Liver (tissue), 8 donors: ENCODE measurements at regions not wholly inside any gene's neighbourhood (a gene's known extent, or its start where the extent isn't known, plus 50 kb on each side); places are given as distances from the start of the nearest gene placed in this dataset.

Experiments
- DNase-seq: peaks from one replicate; pipeline ENCODE4 v3.0.0-alpha.2; 2017; ENCODE audit warnings: low spot score
- H3K27ac ChIP-seq, 2 donors: one replicate each; pipeline ENCODE4 v1.7.0; 2013; ENCODE audit warnings: inconsistent platforms in 2 of 2, low read length in 2 of 2, control low read depth in 1 of 2, low read depth in 1 of 2, mild to moderate bottlenecking in 1 of 2
- H3K27me3 ChIP-seq, 4 donors: one replicate each; pipeline versions ENCODE4 v1.6.1 to v1.7.0; 2013; ENCODE audit warnings: low read length in 3 of 4, inconsistent platforms in 1 of 4, mild to moderate bottlenecking in 1 of 4, moderate library complexity in 1 of 4; ENCODE audit not compliant: control insufficient read depth in 4 of 4, insufficient read depth in 4 of 4
- H3K36me3 ChIP-seq, 4 donors: one replicate each; pipeline versions ENCODE4 v1.6.1 to v1.7.0; 2013; ENCODE audit warnings: low read length in 3 of 4, mild to moderate bottlenecking in 3 of 4, low read depth in 1 of 4, moderate library complexity in 1 of 4; ENCODE audit not compliant: control insufficient read depth in 4 of 4, insufficient read depth in 3 of 4
- H3K4me1 ChIP-seq, 4 donors: one replicate each; pipeline versions ENCODE4 v1.6.1 to v1.7.0; 2013; ENCODE audit warnings: low read length in 3 of 4, mild to moderate bottlenecking in 3 of 4, moderate library complexity in 1 of 4; ENCODE audit not compliant: control insufficient read depth in 4 of 4, insufficient read depth in 4 of 4
- H3K4me3 ChIP-seq, 3 donors: one replicate each; pipeline versions ENCODE4 v1.6.1 to v1.7.0; 2013; ENCODE audit warnings: low read length in 3 of 3, control low read depth in 1 of 3, low read depth in 1 of 3, mild to moderate bottlenecking in 1 of 3
- H3K9ac ChIP-seq, 2 donors: one replicate each; pipeline ENCODE4 v1.7.0; 2013; ENCODE audit warnings: low read length in 2 of 2, mild to moderate bottlenecking in 2 of 2, moderate library complexity in 2 of 2, control low read depth in 1 of 2, low read depth in 1 of 2
- H3K9me3 ChIP-seq, 4 donors: one replicate each; pipeline versions ENCODE4 v1.6.1 to v1.7.0; 2013; ENCODE audit warnings: low read length in 3 of 4; ENCODE audit not compliant: control insufficient read depth in 4 of 4
- CTCF ChIP-seq: fragments of 150-350 bp; IDR thresholded peaks from 2 replicates; pipeline ENCODE4 v1.5.1; 2017; ENCODE audit warnings: improper control_type of control experiment, low read depth, low read length; ENCODE audit not compliant: missing input control
- EGR1 ChIP-seq, 2 donors: IDR thresholded peaks; 2 replicates each; pipeline ENCODE4 v1.6.1; 2016 to 2018; ENCODE audit warnings: antibody characterized with exemption in 2 of 2, low read depth in 2 of 2
- FOXA1 ChIP-seq: IDR thresholded peaks from 2 replicates; pipeline ENCODE4 v1.6.1; 2016; ENCODE audit warnings: antibody characterized with exemption
- FOXA2 ChIP-seq: IDR thresholded peaks from 2 replicates; pipeline ENCODE4 v1.6.1; 2016; ENCODE audit warnings: antibody characterized with exemption
- GABPA ChIP-seq, 2 donors: IDR thresholded peaks in 1 of 2; conservative IDR thresholded peaks in 1 of 2; 2 replicates each; pipeline ENCODE4 v1.6.1; 2016; ENCODE audit warnings: antibody characterized with exemption in 2 of 2, mild to moderate bottlenecking in 1 of 2, moderate library complexity in 1 of 2
- HNF4A ChIP-seq, 2 donors: conservative IDR thresholded peaks; 2 replicates each; pipeline ENCODE4 v1.6.1; 2016; ENCODE audit warnings: antibody characterized with exemption in 2 of 2, mild to moderate bottlenecking in 2 of 2
- HNF4G ChIP-seq: IDR thresholded peaks from 2 replicates; pipeline ENCODE4 v1.6.1; 2016; ENCODE audit warnings: antibody characterized with exemption
- JUND ChIP-seq, 2 donors: IDR thresholded peaks; 2 replicates each; pipeline ENCODE4 v1.6.1; 2016; ENCODE audit warnings: antibody characterized with exemption in 2 of 2
- MAX ChIP-seq: IDR thresholded peaks from 2 replicates; pipeline ENCODE4 v1.6.1; 2016; ENCODE audit warnings: antibody characterized with exemption
- NR2F2 ChIP-seq: IDR thresholded peaks from 2 replicates; pipeline ENCODE4 v1.6.1; 2016; ENCODE audit warnings: antibody characterized with exemption
- RAD21 ChIP-seq, 2 donors: IDR thresholded peaks; 2 replicates each; pipeline ENCODE4 v1.6.1; 2016; ENCODE audit warnings: antibody characterized with exemption in 2 of 2, mild to moderate bottlenecking in 2 of 2
- RXRA ChIP-seq, 2 donors: IDR thresholded peaks; 2 replicates each; pipeline ENCODE4 v1.6.1; 2017 to 2018; ENCODE audit warnings: antibody characterized with exemption in 2 of 2, mild to moderate bottlenecking in 1 of 2
- SP1 ChIP-seq: IDR thresholded peaks from 2 replicates; pipeline ENCODE4 v1.6.1; 2018; ENCODE audit warnings: antibody characterized with exemption, mild to moderate bottlenecking
- TAF1 ChIP-seq: conservative IDR thresholded peaks from 2 replicates; pipeline ENCODE4 v1.6.1; 2016; ENCODE audit warnings: antibody characterized with exemption, mild to moderate bottlenecking
- YY1 ChIP-seq: IDR thresholded peaks from 2 replicates; pipeline ENCODE4 v1.6.1; 2016; ENCODE audit warnings: antibody characterized with exemption, mild to moderate bottlenecking
- ZBTB33 ChIP-seq: IDR thresholded peaks from 2 replicates; pipeline ENCODE4 v1.6.1; 2016; ENCODE audit warnings: antibody characterized with exemption
- WGBS: extraction: QIAGEN DNeasy Blood & Tissue Kit; methylation state at CpG from one replicate; pipeline ENCODE4 v1.1.7; 2013; 5-methylcytosine and 5-hydroxymethylcytosine counted together
- TF ChIP-seq, protein P1 (sequence below): IDR thresholded peaks from 2 replicates; pipeline ENCODE4 v1.6.1; 2016; ENCODE audit warnings: antibody characterized with exemption, mild to moderate bottlenecking
- TF ChIP-seq, protein P2 (sequence below): IDR thresholded peaks from 2 replicates; pipeline ENCODE4 v1.6.1; 2016; ENCODE audit warnings: antibody characterized with exemption
- donor health status: healthy.
- donor health status: healthy.
- donor health status: healthy.
- donor health status: healthy.
- donor health status: healthy.

DNA sequence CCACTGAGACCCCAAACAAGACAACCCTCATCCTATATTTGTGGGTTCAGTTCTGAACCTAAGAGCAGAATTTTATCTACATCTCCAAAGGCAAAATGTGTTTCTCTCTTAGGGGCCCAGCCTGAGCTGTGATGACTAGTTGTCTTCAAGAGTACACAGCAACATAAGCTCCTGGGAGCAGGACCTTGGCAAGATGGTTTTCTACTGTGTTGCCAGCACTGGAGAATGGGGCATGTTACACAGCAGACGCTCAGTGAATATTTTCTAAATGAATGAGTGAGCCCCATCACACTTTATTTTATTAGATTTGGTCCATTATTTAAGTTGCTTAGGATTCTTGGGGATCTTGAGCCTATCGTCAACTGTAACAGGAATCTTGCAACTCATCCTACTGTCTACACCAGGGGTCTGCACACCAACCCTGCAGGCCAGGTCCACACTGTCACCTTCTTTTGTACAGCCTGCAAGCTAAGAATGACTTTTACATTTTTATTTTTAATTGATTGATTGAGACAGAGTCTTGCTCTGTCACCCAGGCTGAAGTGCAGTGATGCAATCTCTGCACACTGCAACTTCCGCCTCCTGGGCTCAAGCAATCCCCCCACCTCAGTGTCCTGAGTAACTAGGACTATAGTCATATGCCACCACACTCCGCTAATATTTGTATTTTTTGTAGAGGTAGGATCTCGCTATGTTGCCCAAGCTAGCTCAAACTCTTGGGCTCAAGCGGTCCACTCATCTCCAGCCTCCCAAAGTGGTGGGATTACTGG is 347.1 kb downstream of the FGFR2 start:
- WGBS: 94% methylated on average over 6 of the region's 6 CpGs
- H3K9me3 ChIP-seq: no peaks in the 10 kb centered on the region
- H3K36me3 ChIP-seq: no peaks in the 10 kb centered on the region
- no peaks in the 10 kb centered on the region for H3K27me3 ChIP-seq
- TF ChIP-seq, protein P1, sequence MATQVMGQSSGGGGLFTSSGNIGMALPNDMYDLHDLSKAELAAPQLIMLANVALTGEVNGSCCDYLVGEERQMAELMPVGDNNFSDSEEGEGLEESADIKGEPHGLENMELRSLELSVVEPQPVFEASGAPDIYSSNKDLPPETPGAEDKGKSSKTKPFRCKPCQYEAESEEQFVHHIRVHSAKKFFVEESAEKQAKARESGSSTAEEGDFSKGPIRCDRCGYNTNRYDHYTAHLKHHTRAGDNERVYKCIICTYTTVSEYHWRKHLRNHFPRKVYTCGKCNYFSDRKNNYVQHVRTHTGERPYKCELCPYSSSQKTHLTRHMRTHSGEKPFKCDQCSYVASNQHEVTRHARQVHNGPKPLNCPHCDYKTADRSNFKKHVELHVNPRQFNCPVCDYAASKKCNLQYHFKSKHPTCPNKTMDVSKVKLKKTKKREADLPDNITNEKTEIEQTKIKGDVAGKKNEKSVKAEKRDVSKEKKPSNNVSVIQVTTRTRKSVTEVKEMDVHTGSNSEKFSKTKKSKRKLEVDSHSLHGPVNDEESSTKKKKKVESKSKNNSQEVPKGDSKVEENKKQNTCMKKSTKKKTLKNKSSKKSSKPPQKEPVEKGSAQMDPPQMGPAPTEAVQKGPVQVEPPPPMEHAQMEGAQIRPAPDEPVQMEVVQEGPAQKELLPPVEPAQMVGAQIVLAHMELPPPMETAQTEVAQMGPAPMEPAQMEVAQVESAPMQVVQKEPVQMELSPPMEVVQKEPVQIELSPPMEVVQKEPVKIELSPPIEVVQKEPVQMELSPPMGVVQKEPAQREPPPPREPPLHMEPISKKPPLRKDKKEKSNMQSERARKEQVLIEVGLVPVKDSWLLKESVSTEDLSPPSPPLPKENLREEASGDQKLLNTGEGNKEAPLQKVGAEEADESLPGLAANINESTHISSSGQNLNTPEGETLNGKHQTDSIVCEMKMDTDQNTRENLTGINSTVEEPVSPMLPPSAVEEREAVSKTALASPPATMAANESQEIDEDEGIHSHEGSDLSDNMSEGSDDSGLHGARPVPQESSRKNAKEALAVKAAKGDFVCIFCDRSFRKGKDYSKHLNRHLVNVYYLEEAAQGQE: no peak
- H3K9ac ChIP-seq: no peak overlapping the region
- H3K4me1 ChIP-seq: no peaks in the 10 kb centered on the region
- H3K27ac ChIP-seq: no peak overlapping the region
- DNase-seq: no peak
- no peak overlapping the region for H3K4me3 ChIP-seq

DNA sequence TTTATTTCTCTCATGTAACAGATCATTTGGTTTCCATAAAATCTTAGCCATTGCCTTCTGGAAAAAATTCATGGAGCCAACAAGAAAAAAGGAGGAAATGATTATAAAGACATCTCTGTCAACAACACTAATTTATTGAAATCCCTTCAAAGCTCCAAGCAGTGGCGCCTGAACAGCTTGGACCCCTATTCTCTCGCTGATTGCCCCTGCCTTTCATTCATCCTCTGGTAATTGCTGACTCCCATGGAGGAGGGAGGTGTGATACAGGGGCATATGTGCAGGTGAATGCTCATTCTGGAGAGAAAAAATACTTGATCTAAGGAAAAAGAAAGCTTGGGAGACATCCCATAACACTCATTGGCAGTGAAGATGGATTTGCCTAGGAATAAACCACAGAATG is 345.5 kb downstream of the FGFR2 start:
- WGBS: 88% methylated on average over 2 of the region's 2 CpGs
- Histone ChIP-seq H3K27ac (no peak overlapping the region), H3K9ac (no peak overlapping the region), H3K4me3 (no peak overlapping the region), H3K27me3 (no peaks in the 10 kb centered on the region), H3K9me3 (no peaks in the 10 kb centered on the region), H3K36me3 (no peaks in the 10 kb centered on the region), H3K4me1 (no peaks in the 10 kb centered on the region)
- no peak for TF ChIP-seq JUND (IDR thresholded peaks at IDR 0.05)
- TF ChIP-seq, protein P1: no peak
- TF ChIP-seq CTCF: no peak
- TF ChIP-seq RAD21 (IDR thresholded peaks at IDR 0.05): no peak
- no peak for TF ChIP-seq EGR1 (IDR thresholded peaks at IDR 0.05; ENCODE audit: low read depth in 2 of 2)
- TF ChIP-seq FOXA2: no peak
- no peak for TF ChIP-seq GABPA (IDR thresholded peaks at IDR 0.05 in 1 of 2, conservative IDR thresholded peaks at IDR 0.05 in 1 of 2)
- TF ChIP-seq, protein P2, sequence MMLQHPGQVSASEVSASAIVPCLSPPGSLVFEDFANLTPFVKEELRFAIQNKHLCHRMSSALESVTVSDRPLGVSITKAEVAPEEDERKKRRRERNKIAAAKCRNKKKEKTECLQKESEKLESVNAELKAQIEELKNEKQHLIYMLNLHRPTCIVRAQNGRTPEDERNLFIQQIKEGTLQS: no peak
- no peak for TF ChIP-seq RXRA (IDR thresholded peaks at IDR 0.05)
- no peak for TF ChIP-seq TAF1
- TF ChIP-seq ZBTB33: no peak
- TF ChIP-seq FOXA1: no peak
- TF ChIP-seq SP1: no peak
- no peak for TF ChIP-seq YY1
- no peak for TF ChIP-seq MAX
- TF ChIP-seq HNF4G: no peak
- TF ChIP-seq NR2F2: no peak
- TF ChIP-seq HNF4A (conservative IDR thresholded peaks at IDR 0.05): no peak
- no peak for DNase-seq
